Activated T-helper 17 cell treated with anti-CD3 and anti-CD28 coated beads, Interleukin-2, amount 50 U/mL, for 72 hours (primary cell): ENCODE measurements at regions not wholly inside any gene's neighbourhood (a gene's known extent, or its start where the extent isn't known, plus 50 kb on each side); places are given as distances from the start of the nearest gene placed in this dataset.

Experiments used
- ATAC-seq: fragments of 150-1000 bp; cut with Tn5 transposase; replicated peaks from 2 replicates; pipeline ENCODE4 v1.10.0; 2021; ENCODE audit warnings: mild to moderate bottlenecking, moderate library complexity
- H3K27ac Mint-ChIP-seq: one replicate; pipeline ENCODE4 v1.8.0; 2022; ENCODE audit warnings: mixed read lengths
- H3K27me3 Mint-ChIP-seq: one replicate; pipeline ENCODE4 v1.8.0; 2022; ENCODE audit warnings: mixed read lengths
- H3K36me3 Mint-ChIP-seq: one replicate; pipeline ENCODE4 v1.8.0; 2022; ENCODE audit warnings: low read depth, mild to moderate bottlenecking, mixed read lengths
- H3K4me1 Mint-ChIP-seq: one replicate; pipeline ENCODE4 v1.8.0; 2022; ENCODE audit warnings: mixed read lengths
- H3K4me3 Mint-ChIP-seq: one replicate; pipeline ENCODE4 v1.8.0; 2022; ENCODE audit warnings: mild to moderate bottlenecking, mixed read lengths
- H3K9me3 Mint-ChIP-seq: one replicate; pipeline ENCODE4 v1.8.0; 2022; ENCODE audit warnings: mixed read lengths

DNA sequence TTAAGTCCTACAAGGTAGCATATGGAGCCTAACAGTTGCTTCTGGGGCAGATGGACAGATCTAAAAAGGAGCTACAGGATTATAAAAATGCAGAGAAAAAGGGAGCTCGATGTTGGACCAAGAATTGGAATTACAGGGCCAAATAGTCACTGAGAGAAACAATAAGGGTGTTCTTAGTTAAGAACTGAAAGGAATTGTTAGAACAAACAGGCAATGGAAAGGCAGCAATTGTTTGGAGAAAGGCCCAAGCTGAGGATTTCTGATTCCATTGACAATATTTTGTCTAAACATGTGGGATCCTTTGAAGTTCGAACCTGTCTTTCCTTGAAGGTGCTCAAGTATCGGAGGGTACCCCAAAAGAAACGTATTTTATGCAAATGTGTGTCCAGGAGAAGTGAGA, 513.6 kb upstream of the CDH8 start:
- no peaks in the 10 kb centered on the region for H3K4me1 Mint-ChIP-seq
- H3K27ac Mint-ChIP-seq: no peak overlapping the region
- no peak overlapping the region for H3K4me3 Mint-ChIP-seq
- H3K27me3 Mint-ChIP-seq: no peaks in the 10 kb centered on the region
- peaks cover 18% of the 10 kb centered on the region for H3K9me3 Mint-ChIP-seq
- H3K36me3 Mint-ChIP-seq: no peaks in the 10 kb centered on the region
- ATAC-seq: no peak

DNA sequence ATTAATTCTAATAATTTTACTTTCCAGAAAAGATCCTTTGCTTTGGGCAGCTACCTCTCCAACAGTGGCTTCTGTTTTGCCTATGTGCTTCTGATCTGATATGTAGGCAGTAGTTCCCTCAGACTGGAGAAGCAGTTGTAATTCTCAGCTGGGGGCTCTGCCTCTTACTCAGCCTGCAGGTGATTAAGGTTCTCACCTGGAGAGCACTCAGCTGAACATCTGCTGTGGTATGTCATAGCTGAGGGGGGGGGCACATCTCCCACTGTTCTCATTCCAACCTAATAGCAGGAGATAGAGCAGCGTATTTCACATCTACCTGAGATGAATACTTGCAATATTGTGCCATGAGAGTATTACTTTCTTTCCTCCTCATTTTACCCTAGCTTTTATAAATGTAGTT, 511.9 kb upstream of the CDH8 start:
- H3K9me3 Mint-ChIP-seq: peaks cover 18% of the 10 kb centered on the region
- no peak for ATAC-seq
- H3K36me3 Mint-ChIP-seq: no peaks in the 10 kb centered on the region
- H3K27me3 Mint-ChIP-seq: no peaks in the 10 kb centered on the region
- H3K27ac Mint-ChIP-seq: no peak overlapping the region
- H3K4me1 Mint-ChIP-seq: no peaks in the 10 kb centered on the region
- H3K4me3 Mint-ChIP-seq: no peak overlapping the region

DNA sequence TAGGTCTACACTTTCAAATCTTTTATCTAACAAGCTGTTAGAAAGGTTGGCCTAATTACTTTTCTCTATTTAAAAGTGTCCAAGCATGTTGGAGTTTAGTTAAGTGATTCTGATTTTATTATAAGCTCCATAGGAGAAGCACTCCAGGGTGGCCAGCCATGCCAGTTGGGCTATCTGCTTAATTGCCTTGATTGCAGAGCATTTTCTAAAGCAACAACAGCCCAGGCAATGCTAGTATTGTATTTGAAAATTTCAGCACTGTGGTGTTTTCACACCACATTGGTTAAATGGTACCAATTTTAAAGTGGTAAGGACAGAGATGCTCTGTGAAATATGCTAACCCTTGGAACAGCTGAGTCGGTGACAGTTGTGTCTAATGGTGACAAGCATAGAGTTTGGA, 510.5 kb upstream of the CDH8 start:
- Mint-ChIP-seq H3K4me1 (no peaks in the 10 kb centered on the region), H3K9me3 (peaks cover 20% of the 10 kb centered on the region), H3K36me3 (no peaks in the 10 kb centered on the region), H3K4me3 (no peak overlapping the region), H3K27me3 (no peaks in the 10 kb centered on the region), H3K27ac (no peak overlapping the region)
- no peak for ATAC-seq

- H3K4me3 Mint-ChIP-seq: no peak overlapping the region
- H3K9me3 Mint-ChIP-seq: peaks cover 11% of the 10 kb centered on the region
- no peak overlapping the region for H3K27ac Mint-ChIP-seq
- no peaks in the 10 kb centered on the region for H3K4me1 Mint-ChIP-seq
- no peaks in the 10 kb centered on the region for H3K36me3 Mint-ChIP-seq
- ATAC-seq: no peak
- no peaks in the 10 kb centered on the region for H3K27me3 Mint-ChIP-seq
Measured at GRCh38 chr16:62545039-62545438, 508.8 kb upstream of the CDH8 start.

GRCh38 chr16:62543516-62543915, 507.3 kb upstream of the CDH8 start:
- Mint-ChIP-seq H3K4me3 (no peak overlapping the region), H3K27ac (no peak overlapping the region), H3K27me3 (no peaks in the 10 kb centered on the region), H3K9me3 (peaks cover 14% of the 10 kb centered on the region), H3K4me1 (no peaks in the 10 kb centered on the region), H3K36me3 (no peaks in the 10 kb centered on the region)
- no peak for ATAC-seq

DNA sequence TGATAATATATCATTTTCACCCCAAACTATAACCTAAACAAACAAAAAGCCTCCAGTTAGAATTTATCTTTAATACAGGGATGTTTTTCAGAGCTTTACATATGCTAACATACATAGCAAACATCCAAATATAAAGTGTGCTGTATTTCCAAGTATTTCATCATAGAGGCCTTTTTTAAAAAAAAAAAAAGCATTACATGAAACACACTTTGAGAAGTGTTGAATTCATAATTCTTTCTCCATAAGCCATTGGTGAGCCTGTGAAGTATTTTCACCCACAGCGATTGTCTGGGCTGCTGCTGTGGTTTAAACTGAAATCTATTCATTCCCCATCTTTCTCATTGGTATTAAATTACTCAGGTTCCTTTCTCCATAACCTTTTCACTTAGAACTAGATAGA, 503.4 kb upstream of the CDH8 start:
- no peak overlapping the region for H3K4me3 Mint-ChIP-seq
- no peak for ATAC-seq
- peaks cover 11% of the 10 kb centered on the region for H3K9me3 Mint-ChIP-seq
- no peaks in the 10 kb centered on the region for H3K4me1 Mint-ChIP-seq
- H3K27me3 Mint-ChIP-seq: no peaks in the 10 kb centered on the region
- H3K27ac Mint-ChIP-seq: no peak overlapping the region
- H3K36me3 Mint-ChIP-seq: no peaks in the 10 kb centered on the region

GRCh38 chr16:62530426-62530825, 494.2 kb upstream of the CDH8 start:
- H3K4me3 Mint-ChIP-seq: no peak overlapping the region
- no peak for ATAC-seq
- H3K27me3 Mint-ChIP-seq: no peaks in the 10 kb centered on the region
- H3K9me3 Mint-ChIP-seq: peaks cover 34% of the 10 kb centered on the region
- no peaks in the 10 kb centered on the region for H3K36me3 Mint-ChIP-seq
- H3K27ac Mint-ChIP-seq: no peak overlapping the region
- H3K4me1 Mint-ChIP-seq: no peaks in the 10 kb centered on the region

GRCh38 chr16:62516001-62516400, 479.8 kb upstream of the CDH8 start:
- no peak for ATAC-seq
- no peaks in the 10 kb centered on the region for H3K4me1 Mint-ChIP-seq

GRCh38 chr16:62503073-62503472, 466.8 kb upstream of the CDH8 start:
- ATAC-seq: no peak
- Mint-ChIP-seq H3K27ac (no peak overlapping the region), H3K27me3 (no peaks in the 10 kb centered on the region), H3K4me1 (no peaks in the 10 kb centered on the region), H3K36me3 (no peaks in the 10 kb centered on the region), H3K9me3 (peaks cover 34% of the 10 kb centered on the region), H3K4me3 (no peak overlapping the region)

More at GRCh38 chr16:62516001-62516400, 479.8 kb upstream of the CDH8 start:
- Mint-ChIP-seq H3K36me3 (no peaks in the 10 kb centered on the region), H3K9me3 (peaks cover 36% of the 10 kb centered on the region), H3K4me3 (no peak overlapping the region), H3K27me3 (no peaks in the 10 kb centered on the region), H3K27ac (no peak overlapping the region)

- Mint-ChIP-seq H3K4me1 (no peaks in the 10 kb centered on the region), H3K27ac (no peak overlapping the region), H3K27me3 (no peaks in the 10 kb centered on the region), H3K36me3 (no peaks in the 10 kb centered on the region), H3K4me3 (no peak overlapping the region), H3K9me3 (peaks cover 3% of the 10 kb centered on the region)
- ATAC-seq: no peak
Measured at GRCh38 chr16:62478903-62479458, 442.7 kb upstream of the CDH8 start.

DNA sequence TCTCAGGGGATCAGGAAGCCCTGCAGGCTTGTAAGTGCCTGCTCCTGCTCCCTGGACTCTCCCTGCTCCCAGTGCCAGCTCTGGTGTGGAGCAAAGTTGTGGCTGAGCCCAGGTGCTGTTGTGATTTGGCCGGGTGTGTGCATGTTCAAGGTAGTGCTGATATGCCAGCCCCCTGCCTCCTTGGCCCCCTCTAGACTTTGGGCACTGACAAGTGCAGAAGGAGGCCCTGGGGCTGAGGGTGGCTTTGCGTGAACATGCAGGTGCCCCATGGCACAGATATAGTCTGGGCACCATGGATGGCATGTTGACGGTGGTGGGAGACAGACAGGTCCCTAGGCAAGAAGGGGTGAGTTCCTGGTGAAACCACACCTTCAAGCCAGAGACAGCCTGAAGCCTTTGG, 441.6 kb upstream of the CDH8 start:
- H3K36me3 Mint-ChIP-seq: no peaks in the 10 kb centered on the region
- peaks cover 9% of the 10 kb centered on the region for H3K9me3 Mint-ChIP-seq

GRCh38 chr16:62475573-62475972, 439.3 kb upstream of the CDH8 start:
- Mint-ChIP-seq H3K27ac (no peak overlapping the region), H3K9me3 (peaks cover 11% of the 10 kb centered on the region), H3K27me3 (no peaks in the 10 kb centered on the region), H3K36me3 (no peaks in the 10 kb centered on the region), H3K4me3 (no peak overlapping the region), H3K4me1 (no peaks in the 10 kb centered on the region)
- no peak for ATAC-seq

More for the DNA sequence above, 441.6 kb upstream of the CDH8 start:
- Mint-ChIP-seq H3K27me3 (no peaks in the 10 kb centered on the region), H3K4me3 (no peak overlapping the region), H3K4me1 (no peaks in the 10 kb centered on the region), H3K27ac (no peak overlapping the region)
- no peak for ATAC-seq

DNA sequence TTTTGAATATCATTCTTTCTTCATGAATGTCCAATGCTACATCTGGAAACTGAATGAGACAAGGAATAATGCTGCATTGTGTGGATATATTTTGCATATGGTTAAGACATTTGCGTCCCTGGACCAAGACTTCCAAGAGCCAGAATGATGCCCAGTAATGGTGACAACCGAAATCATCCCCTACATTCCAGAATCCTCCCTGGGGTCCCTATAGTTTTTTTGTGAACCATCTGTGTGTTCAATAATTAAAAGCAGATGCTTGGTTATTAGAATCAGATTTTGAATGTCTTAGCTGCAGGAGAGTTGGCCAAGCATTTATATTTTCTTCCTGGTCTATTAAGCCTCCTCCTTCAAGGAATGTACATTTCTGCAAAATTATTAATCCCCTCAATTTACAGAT, 426.7 kb upstream of the CDH8 start:
- Mint-ChIP-seq H3K27ac (no peak overlapping the region), H3K27me3 (no peaks in the 10 kb centered on the region), H3K4me1 (no peaks in the 10 kb centered on the region), H3K36me3 (no peaks in the 10 kb centered on the region), H3K9me3 (peaks cover 13% of the 10 kb centered on the region), H3K4me3 (no peak overlapping the region)
- ATAC-seq: no peak

- no peaks in the 10 kb centered on the region for H3K36me3 Mint-ChIP-seq
- H3K9me3 Mint-ChIP-seq: peaks cover 22% of the 10 kb centered on the region
- no peak for ATAC-seq
- H3K4me1 Mint-ChIP-seq: no peaks in the 10 kb centered on the region
- no peaks in the 10 kb centered on the region for H3K27me3 Mint-ChIP-seq
- H3K27ac Mint-ChIP-seq: no peak overlapping the region
- no peak overlapping the region for H3K4me3 Mint-ChIP-seq
Measured at GRCh38 chr16:62450291-62450690, 414.1 kb upstream of the CDH8 start.

DNA sequence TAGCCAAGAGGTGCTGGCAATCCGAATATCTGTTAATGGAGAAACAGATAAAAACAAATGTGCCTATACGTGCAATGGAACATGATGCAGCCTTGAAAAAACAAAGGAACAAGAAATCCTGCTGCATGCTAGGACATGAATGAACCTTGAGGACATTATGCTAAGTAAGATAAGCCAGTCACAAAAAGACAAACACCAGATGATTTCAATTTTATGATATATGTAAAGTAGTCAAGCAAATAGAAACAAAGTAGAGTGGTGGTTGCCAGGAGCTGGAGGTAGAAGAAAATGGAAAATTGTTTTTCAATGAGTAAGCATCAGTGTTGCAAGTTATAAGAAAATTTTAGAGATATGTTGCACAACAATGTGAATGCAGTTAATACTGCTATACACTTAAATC, 409.7 kb upstream of the CDH8 start:
- Mint-ChIP-seq H3K9me3 (peaks cover 19% of the 10 kb centered on the region), H3K36me3 (no peaks in the 10 kb centered on the region), H3K4me1 (no peaks in the 10 kb centered on the region), H3K27ac (no peak overlapping the region), H3K4me3 (no peak overlapping the region), H3K27me3 (no peaks in the 10 kb centered on the region)
- ATAC-seq: no peak

- no peak for ATAC-seq
- no peaks in the 10 kb centered on the region for H3K27me3 Mint-ChIP-seq
- no peaks in the 10 kb centered on the region for H3K4me1 Mint-ChIP-seq
- no peaks in the 10 kb centered on the region for H3K9me3 Mint-ChIP-seq
- H3K27ac Mint-ChIP-seq: no peak overlapping the region
- no peak overlapping the region for H3K4me3 Mint-ChIP-seq
- no peaks in the 10 kb centered on the region for H3K36me3 Mint-ChIP-seq
Measured at GRCh38 chr16:62424206-62424605, 388.0 kb upstream of the CDH8 start.
